Retinal pigment epithelial cell (primary cell): ENCODE measurements at regions not wholly inside any gene's neighbourhood (a gene's known extent, or its start where the extent isn't known, plus 50 kb on each side); places are given as distances from the start of the nearest gene placed in this dataset.

Experiments
- DNase-seq: peaks from one replicate; pipeline ENCODE4 v3.0.0-alpha.2; 2010; ENCODE audit warnings: low read depth
- H3K4me3 ChIP-seq: 2 replicates; pipeline ENCODE4 v1.5.1; 2011; ENCODE audit warnings: mild to moderate bottlenecking, low read length, control low read depth, moderate library complexity
- CTCF ChIP-seq: conservative IDR thresholded peaks from 2 replicates; pipeline ENCODE4 v1.5.1; 2011; ENCODE audit warnings: low read depth, low read length, control low read depth, inconsistent platforms

GRCh38 chr12:93125126-93125525 is 196.0 kb upstream of the EEA1 start:
- no peak for DNase-seq
- TF ChIP-seq CTCF = no peak
- H3K4me3 ChIP-seq = no peak overlapping the region

GRCh38 chr12:93126069-93126474 is 197.0 kb upstream of the EEA1 start:
- no peak for TF ChIP-seq CTCF
- DNase-seq = no peak
- H3K4me3 ChIP-seq = no peak overlapping the region

GRCh38 chr12:93127107-93127560 is 198.0 kb upstream of the EEA1 start:
- DNase-seq = no peak
- no peak overlapping the region for H3K4me3 ChIP-seq
- TF ChIP-seq CTCF = no peak

- TF ChIP-seq CTCF = peak; percentile 16
- no peak for DNase-seq
- H3K4me3 ChIP-seq = no peak overlapping the region
Observed at GRCh38 chr12:93127582-93128331, 198.7 kb upstream of the EEA1 start.

- TF ChIP-seq CTCF = no peak
- no peak for DNase-seq
- no peak overlapping the region for H3K4me3 ChIP-seq
Observed at GRCh38 chr12:93128332-93128707, 199.2 kb upstream of the EEA1 start.

GRCh38 chr12:93130366-93131054 is 201.4 kb upstream of the EEA1 start:
- TF ChIP-seq CTCF = no peak
- DNase-seq = no peak
- no peak overlapping the region for H3K4me3 ChIP-seq

- DNase-seq = no peak
- no peak for TF ChIP-seq CTCF
- no peak overlapping the region for H3K4me3 ChIP-seq
Observed at GRCh38 chr12:93133361-93133760, 204.3 kb upstream of the EEA1 start.
